ENCODE measurements at regions not wholly inside any gene's neighbourhood (a gene's known extent, or its start where the extent isn't known, plus 50 kb on each side); places are given as distances from the start of the nearest gene placed in this dataset.

- TF ChIP-seq HES2 (IDR thresholded peaks at IDR 0.05) (no peak), NPAS2 (CRISPR knock-in tag; IDR thresholded peaks at IDR 0.05; ENCODE audit: borderline replicate concordance) (no peak), RCOR1 (IDR thresholded peaks at IDR 0.05; ENCODE audit: low read depth, low read length) (no peak)
Observed at GRCh38 chr2:12803607-12804006, 86.9 kb downstream of the TRIB2 start (continued).

DNA sequence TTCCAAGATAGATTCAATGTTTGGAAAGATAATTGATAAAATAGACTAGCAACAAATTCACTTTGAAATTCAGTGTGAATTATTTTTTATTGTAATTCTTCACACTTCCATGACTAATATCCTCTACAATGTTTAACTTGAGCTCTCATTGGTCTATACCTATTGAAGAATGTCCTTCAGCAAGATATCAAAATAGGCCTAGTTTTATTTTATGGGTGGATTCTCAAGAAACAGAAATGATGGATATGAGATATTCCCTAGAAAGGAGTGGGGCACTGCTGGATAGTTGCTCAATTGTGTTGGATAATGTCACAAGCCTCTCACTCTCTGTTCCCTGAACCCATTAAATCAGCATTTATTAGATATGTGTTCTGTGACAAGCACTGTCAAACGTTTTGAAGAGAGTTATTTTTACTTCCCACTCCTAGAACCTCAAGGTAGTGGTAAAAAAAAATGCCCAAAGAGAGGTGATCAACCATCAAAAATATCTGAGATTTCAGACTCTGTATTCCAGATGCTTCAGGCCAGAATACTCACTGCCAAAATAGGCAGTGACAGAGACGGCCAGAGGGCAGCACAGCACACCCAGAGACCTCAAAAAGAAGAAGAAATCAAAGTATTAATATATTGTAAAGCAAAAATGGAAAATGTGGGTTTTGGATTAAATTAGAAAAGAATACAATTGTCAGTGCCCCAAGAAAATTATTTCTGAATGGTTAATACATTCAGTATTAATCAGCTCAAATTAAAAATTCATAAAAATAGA is 87.5 kb downstream of the TRIB2 start:
- TF ChIP-seq RFX5 (IDR thresholded peaks at IDR 0.05) (no peak), MAFK (IDR thresholded peaks at IDR 0.05; ENCODE audit: partially characterized antibody) (no peak), KDM5A (IDR thresholded peaks at IDR 0.05) (no peak), HES2 (IDR thresholded peaks at IDR 0.05) (no peak)
- TF ChIP-seq, protein P1, sequence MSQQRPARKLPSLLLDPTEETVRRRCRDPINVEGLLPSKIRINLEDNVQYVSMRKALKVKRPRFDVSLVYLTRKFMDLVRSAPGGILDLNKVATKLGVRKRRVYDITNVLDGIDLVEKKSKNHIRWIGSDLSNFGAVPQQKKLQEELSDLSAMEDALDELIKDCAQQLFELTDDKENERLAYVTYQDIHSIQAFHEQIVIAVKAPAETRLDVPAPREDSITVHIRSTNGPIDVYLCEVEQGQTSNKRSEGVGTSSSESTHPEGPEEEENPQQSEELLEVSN (IDR thresholded peaks at IDR 0.05; ENCODE audit: borderline replicate concordance, low read depth): no peak
- ATAC-seq (no peak), DNase-seq (ENCODE audit: low read depth in 1 of 2, low spot score in 1 of 2) (no peak), FAIRE-seq (no peak)
- Histone ChIP-seq H3K4me3 (no peak overlapping the region), H3K9me3 (no peaks in the 10 kb centered on the region), H3K4me2 (no peak overlapping the region), H3K4me1 (no peaks in the 10 kb centered on the region), H3K27ac (no peak overlapping the region)
- CTCF ChIA-PET: no interaction called here
- WGBS (ENCODE audit: missing lambda C conversion rate): 0% methylated on average over 2 of the region's 2 CpGs
- POLR2A ChIA-PET: no interaction called here

GRCh38 chr2:12805033-12805432 is 88.3 kb downstream of the TRIB2 start:
- Histone ChIP-seq H3K4me3 (no peak overlapping the region), H3K4me2 (no peak overlapping the region), H3K9me3 (no peaks in the 10 kb centered on the region), H3K27ac (no peak overlapping the region), H3K4me1 (no peaks in the 10 kb centered on the region)
- FAIRE-seq (no peak), DNase-seq (ENCODE audit: low read depth in 1 of 2, low spot score in 1 of 2) (no peak), ATAC-seq (no peak)
- CTCF ChIA-PET: no interaction called here
- TF ChIP-seq HES2 (IDR thresholded peaks at IDR 0.05) (no peak), KDM1A (IDR thresholded peaks at IDR 0.05; ENCODE audit: low read depth) (no peak), NFE2L2 (conservative IDR thresholded peaks at IDR 0.05; ENCODE audit: low read length) (no peak), ESRRA (IDR thresholded peaks at IDR 0.05; ENCODE audit: borderline replicate concordance, low read length) (no peak), PBX3 (IDR thresholded peaks at IDR 0.05) (no peak), RAD21 (conservative IDR thresholded peaks at IDR 0.05 in 1 of 2, IDR thresholded peaks at IDR 0.05 in 1 of 2) (no peak), KDM5A (IDR thresholded peaks at IDR 0.05) (no peak), EP300 (IDR thresholded peaks at IDR 0.05) (no peak), RFX5 (IDR thresholded peaks at IDR 0.05) (no peak), JUNB (IDR thresholded peaks at IDR 0.05) (no peak), ZFP36 (IDR thresholded peaks at IDR 0.05; ENCODE audit: borderline replicate concordance, partially characterized antibody) (no peak), CBX8 (IDR thresholded peaks at IDR 0.05) (no peak)
- POLR2A ChIA-PET: no interaction called here

GRCh38 chr2:12806549-12807242 is 90.0 kb downstream of the TRIB2 start:
- no peak for ATAC-seq
- CTCF ChIA-PET: no interaction called here
- Histone ChIP-seq H3K4me3 (no peak overlapping the region), H3K9me3 (no peaks in the 10 kb centered on the region), H3K4me2 (no peak overlapping the region), H3K27ac (no peak overlapping the region), H3K4me1 (no peaks in the 10 kb centered on the region)
- no peak for FAIRE-seq
- 7% methylated on average over 5 of the region's 5 CpGs for WGBS (ENCODE audit: missing lambda C conversion rate)
- no peak for TF ChIP-seq ZNF302 (CRISPR knock-in tag; IDR thresholded peaks at IDR 0.05)
- no peak for TF ChIP-seq HOXA7 (CRISPR knock-in tag; IDR thresholded peaks at IDR 0.05)
- TF ChIP-seq, protein P1 (IDR thresholded peaks at IDR 0.05; ENCODE audit: borderline replicate concordance, low read depth): no peak
- no peak for TF ChIP-seq HOXB5 (CRISPR knock-in tag; IDR thresholded peaks at IDR 0.05)
- TF ChIP-seq ZSCAN20 (CRISPR knock-in tag; IDR thresholded peaks at IDR 0.05): no peak
- TF ChIP-seq CHD4 (IDR thresholded peaks at IDR 0.05; ENCODE audit: borderline replicate concordance): no peak
- TF ChIP-seq RNF2 (IDR thresholded peaks at IDR 0.05; ENCODE audit: borderline replicate concordance, low read depth): no peak
- no peak for DNase-seq (ENCODE audit: low read depth in 1 of 2, low spot score in 1 of 2)
- POLR2A ChIA-PET: no interaction called here

Measured in A549 (cell line).